ENCODE measurements at regions not wholly inside any gene's neighbourhood (a gene's known extent, or its start where the extent isn't known, plus 50 kb on each side); places are given as distances from the start of the nearest gene placed in this dataset.
"Not testable (repeated sequence)": the region's sequence is repeated elsewhere in the genome, so short reads cannot be mapped to it uniquely, and the experiment has no call there.

DNA sequence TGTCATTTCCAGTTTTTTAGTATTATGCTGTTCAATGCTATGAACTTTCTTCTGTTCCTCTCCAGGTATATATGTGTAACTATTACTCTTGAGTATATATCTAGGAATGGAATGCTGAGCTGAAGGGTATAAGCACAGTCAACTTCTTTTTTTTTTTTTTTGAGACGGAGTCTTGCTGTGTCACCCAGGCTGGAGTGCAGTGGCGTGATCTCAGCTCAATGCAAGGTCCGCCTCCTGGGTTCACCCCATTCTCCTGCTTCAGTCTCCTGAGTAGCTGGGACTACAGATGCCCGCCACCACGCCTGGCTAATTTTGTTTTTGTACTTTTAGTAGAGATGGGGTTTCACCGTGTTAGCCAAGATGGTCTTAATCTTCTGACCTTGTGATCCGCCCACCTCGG is 110.5 kb downstream of the DACT1 start:
- TF ChIP-seq ZNF8 (CRISPR knock-in tag; IDR thresholded peaks at IDR 0.05): not testable (repeated sequence)
- TF ChIP-seq, protein P1, sequence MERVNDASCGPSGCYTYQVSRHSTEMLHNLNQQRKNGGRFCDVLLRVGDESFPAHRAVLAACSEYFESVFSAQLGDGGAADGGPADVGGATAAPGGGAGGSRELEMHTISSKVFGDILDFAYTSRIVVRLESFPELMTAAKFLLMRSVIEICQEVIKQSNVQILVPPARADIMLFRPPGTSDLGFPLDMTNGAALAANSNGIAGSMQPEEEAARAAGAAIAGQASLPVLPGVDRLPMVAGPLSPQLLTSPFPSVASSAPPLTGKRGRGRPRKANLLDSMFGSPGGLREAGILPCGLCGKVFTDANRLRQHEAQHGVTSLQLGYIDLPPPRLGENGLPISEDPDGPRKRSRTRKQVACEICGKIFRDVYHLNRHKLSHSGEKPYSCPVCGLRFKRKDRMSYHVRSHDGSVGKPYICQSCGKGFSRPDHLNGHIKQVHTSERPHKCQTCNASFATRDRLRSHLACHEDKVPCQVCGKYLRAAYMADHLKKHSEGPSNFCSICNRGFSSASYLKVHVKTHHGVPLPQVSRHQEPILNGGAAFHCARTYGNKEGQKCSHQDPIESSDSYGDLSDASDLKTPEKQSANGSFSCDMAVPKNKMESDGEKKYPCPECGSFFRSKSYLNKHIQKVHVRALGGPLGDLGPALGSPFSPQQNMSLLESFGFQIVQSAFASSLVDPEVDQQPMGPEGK (CRISPR knock-in tag; IDR thresholded peaks at IDR 0.05; ENCODE audit: borderline replicate concordance): not testable (repeated sequence)
